ENCODE measurements at regions not wholly inside any gene's neighbourhood (a gene's known extent, or its start where the extent isn't known, plus 50 kb on each side); places are given as distances from the start of the nearest gene placed in this dataset.

DNA sequence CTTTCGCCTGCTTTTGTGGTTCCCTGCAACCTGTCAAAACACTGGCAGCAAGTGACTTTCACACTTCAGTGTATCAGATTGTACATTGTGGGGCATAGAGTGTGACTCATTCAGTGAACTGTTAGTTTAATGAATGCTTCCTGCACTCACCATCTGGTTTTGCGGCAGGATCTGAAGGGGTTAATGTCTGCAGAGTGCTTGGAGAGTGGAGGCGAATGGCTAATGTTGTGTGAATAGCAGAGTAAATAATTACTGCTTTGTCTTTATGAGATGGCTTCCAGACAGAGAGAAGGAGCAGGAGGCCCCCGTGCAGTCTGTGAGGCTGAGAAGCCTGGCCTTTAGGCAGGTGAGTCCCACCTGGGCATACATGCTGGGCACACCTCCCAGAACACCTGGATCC lies 454.3 kb upstream of the KIRREL3 start:
- no TSS peak for BruUV-seq (replicated peaks)
- Histone ChIP-seq H3K79me2 (ENCODE audit: insufficient read depth, low read depth, low read length) (no peaks in the 10 kb centered on the region), H3K4me3 (ENCODE audit: low read depth, low read length, poor library complexity, severe bottlenecking) (no peak overlapping the region), H3K4me2 (ENCODE audit: low read length) (no peak overlapping the region), H3K4me1 (ENCODE audit: insufficient read depth, low read length, poor library complexity, severe bottlenecking) (no peaks in the 10 kb centered on the region), H2AFZ (ENCODE audit: low read length) (no peak overlapping the region), H4K20me1 (ENCODE audit: insufficient read depth, low read length) (no peaks in the 10 kb centered on the region), H3K36me3 (ENCODE audit: insufficient read depth, low read length) (no peaks in the 10 kb centered on the region), H3K9me3 (ENCODE audit: low read length) (no peaks in the 10 kb centered on the region), H3K27ac (ENCODE audit: low read depth, low read length, poor library complexity, severe bottlenecking) (no peak overlapping the region), H3K9me2 (ENCODE audit: insufficient read depth, low read length) (no peaks in the 10 kb centered on the region)
- DNase-seq (ENCODE audit: low spot score): no peak
- intact Hi-C loops (cut with micrococcal nuclease; ENCODE audit: unreplicated experiment): no loop called here
- no peak for TF ChIP-seq EZH2phosphoT487 (IDR thresholded peaks at IDR 0.05; ENCODE audit: borderline replicate concordance, low read depth, low read length)
- TF ChIP-seq, protein P1, sequence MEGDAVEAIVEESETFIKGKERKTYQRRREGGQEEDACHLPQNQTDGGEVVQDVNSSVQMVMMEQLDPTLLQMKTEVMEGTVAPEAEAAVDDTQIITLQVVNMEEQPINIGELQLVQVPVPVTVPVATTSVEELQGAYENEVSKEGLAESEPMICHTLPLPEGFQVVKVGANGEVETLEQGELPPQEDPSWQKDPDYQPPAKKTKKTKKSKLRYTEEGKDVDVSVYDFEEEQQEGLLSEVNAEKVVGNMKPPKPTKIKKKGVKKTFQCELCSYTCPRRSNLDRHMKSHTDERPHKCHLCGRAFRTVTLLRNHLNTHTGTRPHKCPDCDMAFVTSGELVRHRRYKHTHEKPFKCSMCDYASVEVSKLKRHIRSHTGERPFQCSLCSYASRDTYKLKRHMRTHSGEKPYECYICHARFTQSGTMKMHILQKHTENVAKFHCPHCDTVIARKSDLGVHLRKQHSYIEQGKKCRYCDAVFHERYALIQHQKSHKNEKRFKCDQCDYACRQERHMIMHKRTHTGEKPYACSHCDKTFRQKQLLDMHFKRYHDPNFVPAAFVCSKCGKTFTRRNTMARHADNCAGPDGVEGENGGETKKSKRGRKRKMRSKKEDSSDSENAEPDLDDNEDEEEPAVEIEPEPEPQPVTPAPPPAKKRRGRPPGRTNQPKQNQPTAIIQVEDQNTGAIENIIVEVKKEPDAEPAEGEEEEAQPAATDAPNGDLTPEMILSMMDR (conservative IDR thresholded peaks at IDR 0.05; ENCODE audit: low read length): no peak
- CTCF ChIA-PET (ENCODE audit: unreplicated experiment): no interaction called here
- POLR2A ChIA-PET: interaction anchor here (1.4 kb wide), 1 partner anchor 13 kb away, joined by 3 read pairs; no protein-coding TSS in a partner anchor

DNA sequence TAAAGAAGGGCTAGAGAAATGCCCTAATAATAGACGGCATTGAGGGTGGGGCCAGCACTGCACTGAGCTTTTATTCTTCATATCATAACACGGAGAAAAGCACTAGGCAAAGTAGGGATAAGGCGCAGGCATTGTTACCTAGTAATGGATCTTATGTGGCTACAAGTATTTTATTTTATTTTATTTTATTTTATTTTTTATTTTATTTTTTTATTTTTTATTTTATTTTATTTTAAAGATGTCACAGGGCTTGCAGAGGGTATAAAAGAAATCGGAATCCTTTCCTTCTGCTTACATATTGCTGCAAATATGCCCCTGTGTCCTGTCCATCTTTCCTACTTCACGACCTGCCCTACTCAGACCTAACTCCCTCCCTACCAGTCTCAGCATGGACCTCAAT lies 452.0 kb upstream of the KIRREL3 start:
- intact Hi-C loops (cut with micrococcal nuclease; ENCODE audit: unreplicated experiment): no loop called here
- no peak overlapping the region for H3K27ac ChIP-seq (ENCODE audit: low read depth, low read length, poor library complexity, severe bottlenecking)
- H3K36me3 ChIP-seq (ENCODE audit: insufficient read depth, low read length): no peaks in the 10 kb centered on the region
- H3K4me2 ChIP-seq (ENCODE audit: low read length): no peak overlapping the region
- no peaks in the 10 kb centered on the region for H3K9me2 ChIP-seq (ENCODE audit: insufficient read depth, low read length)
- BruUV-seq (replicated peaks): no TSS peak
- ChIA-PET CTCF (ENCODE audit: unreplicated experiment) (no interaction called here), POLR2A (no interaction called here)
- no peaks in the 10 kb centered on the region for H4K20me1 ChIP-seq (ENCODE audit: insufficient read depth, low read length)
- no peaks in the 10 kb centered on the region for H3K9me3 ChIP-seq (ENCODE audit: low read length)
- H2AFZ ChIP-seq (ENCODE audit: low read length): no peak overlapping the region
- no peak for DNase-seq (ENCODE audit: low spot score)
- no peak for TF ChIP-seq EZH2phosphoT487 (IDR thresholded peaks at IDR 0.05; ENCODE audit: borderline replicate concordance, low read depth, low read length)
- TF ChIP-seq, protein P1 (conservative IDR thresholded peaks at IDR 0.05; ENCODE audit: low read length): no peak
- H3K4me3 ChIP-seq (ENCODE audit: low read depth, low read length, poor library complexity, severe bottlenecking): no peak overlapping the region
- no peaks in the 10 kb centered on the region for H3K4me1 ChIP-seq (ENCODE audit: insufficient read depth, low read length, poor library complexity, severe bottlenecking)
- no peaks in the 10 kb centered on the region for H3K79me2 ChIP-seq (ENCODE audit: insufficient read depth, low read depth, low read length)

DNA sequence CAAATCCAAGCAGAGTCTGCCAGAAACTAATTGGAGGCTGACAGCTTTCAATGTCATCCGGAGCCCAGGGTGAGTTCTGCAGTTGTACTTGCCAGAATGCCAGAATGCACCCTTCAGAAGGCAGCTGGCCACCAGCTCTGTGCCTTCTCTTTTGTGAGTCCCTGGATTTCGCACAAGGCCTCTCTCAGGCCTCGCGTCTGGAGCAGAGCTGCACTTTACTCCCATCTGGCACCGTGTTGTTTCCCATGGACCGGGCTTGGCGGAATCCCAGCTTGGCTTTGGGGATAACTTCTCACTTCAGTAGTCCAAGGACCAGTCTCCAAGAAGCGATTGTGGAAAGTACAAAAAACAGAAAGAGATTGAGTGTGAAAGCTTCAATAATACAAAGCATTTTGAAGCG lies 451.3 kb upstream of the KIRREL3 start:
- Histone ChIP-seq H3K79me2 (ENCODE audit: insufficient read depth, low read depth, low read length) (no peaks in the 10 kb centered on the region), H3K27ac (ENCODE audit: low read depth, low read length, poor library complexity, severe bottlenecking) (no peak overlapping the region), H3K4me1 (ENCODE audit: insufficient read depth, low read length, poor library complexity, severe bottlenecking) (no peaks in the 10 kb centered on the region), H3K9me2 (ENCODE audit: insufficient read depth, low read length) (no peaks in the 10 kb centered on the region), H3K9me3 (ENCODE audit: low read length) (no peaks in the 10 kb centered on the region), H3K36me3 (ENCODE audit: insufficient read depth, low read length) (no peaks in the 10 kb centered on the region), H3K4me2 (ENCODE audit: low read length) (no peak overlapping the region), H2AFZ (ENCODE audit: low read length) (no peak overlapping the region), H3K4me3 (ENCODE audit: low read depth, low read length, poor library complexity, severe bottlenecking) (no peak overlapping the region), H4K20me1 (ENCODE audit: insufficient read depth, low read length) (no peaks in the 10 kb centered on the region)
- POLR2A ChIA-PET: no interaction called here
- intact Hi-C loops (cut with micrococcal nuclease; ENCODE audit: unreplicated experiment): no loop called here
- CTCF ChIA-PET (ENCODE audit: unreplicated experiment): no interaction called here
- TF ChIP-seq EZH2phosphoT487 (IDR thresholded peaks at IDR 0.05; ENCODE audit: borderline replicate concordance, low read depth, low read length): no peak
- TF ChIP-seq, protein P1 (conservative IDR thresholded peaks at IDR 0.05; ENCODE audit: low read length): no peak
- BruUV-seq (replicated peaks): no TSS peak
- DNase-seq (ENCODE audit: low spot score): no peak
